Adipocyte (in vitro differentiated cells): ENCODE measurements at regions not wholly inside any gene's neighbourhood (a gene's known extent, or its start where the extent isn't known, plus 50 kb on each side); places are given as distances from the start of the nearest gene placed in this dataset.

ENCODE experiments used
- DNase-seq: peaks from one replicate; pipeline ENCODE4 v3.0.0-alpha.2; 2015; ENCODE audit warnings: low read depth
- H3K27me3 ChIP-seq: replicated peaks from 2 replicates; pipeline ENCODE4 v1.7.0; 2013; ENCODE audit warnings: mild to moderate bottlenecking, low read length, moderate library complexity; ENCODE audit not compliant: control insufficient read depth, insufficient read depth
- H3K36me3 ChIP-seq: 2 replicates; pipeline ENCODE4 v1.7.0; 2013; ENCODE audit warnings: low read length, mild to moderate bottlenecking, moderate library complexity; ENCODE audit not compliant: control insufficient read depth, insufficient read depth, severe bottlenecking
- H3K4me1 ChIP-seq: 2 replicates; pipeline ENCODE4 v1.7.0; 2013; ENCODE audit warnings: mild to moderate bottlenecking, low read length, moderate library complexity; ENCODE audit not compliant: control insufficient read depth, insufficient read depth
- H3K4me3 ChIP-seq: 2 replicates; pipeline ENCODE4 v1.7.0; 2013; ENCODE audit warnings: mild to moderate bottlenecking, low read length, moderate library complexity
- H3K9ac ChIP-seq: 2 replicates; pipeline ENCODE4 v1.7.0; 2013; ENCODE audit warnings: mild to moderate bottlenecking, low read length, moderate library complexity
- H3K9me3 ChIP-seq: 2 replicates; pipeline ENCODE4 v1.7.0; 2013; ENCODE audit warnings: mild to moderate bottlenecking, low read length, moderate library complexity; ENCODE audit not compliant: control insufficient read depth

DNA sequence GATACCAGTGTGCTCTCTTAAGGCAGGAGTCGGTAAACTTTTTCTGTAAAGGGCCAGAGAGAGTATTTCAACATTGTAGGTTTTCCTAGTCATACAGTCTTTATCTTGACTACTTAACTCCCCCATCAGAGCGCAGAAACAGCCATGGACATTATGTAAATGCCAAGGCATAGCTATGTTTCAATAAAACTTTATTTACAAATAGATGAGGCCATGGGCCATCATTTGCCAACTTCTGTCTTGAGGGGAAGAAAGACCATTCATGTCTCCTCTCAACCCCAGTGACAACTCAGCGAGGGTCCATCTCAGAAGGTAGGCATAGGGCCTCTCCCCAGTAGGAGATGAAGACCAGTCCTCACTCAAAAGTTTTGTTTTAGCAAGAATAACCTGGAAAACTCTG, 301.3 kb downstream of the FBXW7 start:
- Histone ChIP-seq H3K36me3 (no peaks in the 10 kb centered on the region), H3K4me3 (no peak overlapping the region), H3K9me3 (no peaks in the 10 kb centered on the region), H3K27me3 (no peaks in the 10 kb centered on the region), H3K4me1 (no peaks in the 10 kb centered on the region), H3K9ac (no peak overlapping the region)
- no peak for DNase-seq

- H3K36me3 ChIP-seq, result no peaks in the 10 kb centered on the region
- H3K4me1 ChIP-seq, result no peaks in the 10 kb centered on the region
These were observed 303.6 kb downstream of the FBXW7 start for GRCh38 chr4:152232271-152232670.

DNA sequence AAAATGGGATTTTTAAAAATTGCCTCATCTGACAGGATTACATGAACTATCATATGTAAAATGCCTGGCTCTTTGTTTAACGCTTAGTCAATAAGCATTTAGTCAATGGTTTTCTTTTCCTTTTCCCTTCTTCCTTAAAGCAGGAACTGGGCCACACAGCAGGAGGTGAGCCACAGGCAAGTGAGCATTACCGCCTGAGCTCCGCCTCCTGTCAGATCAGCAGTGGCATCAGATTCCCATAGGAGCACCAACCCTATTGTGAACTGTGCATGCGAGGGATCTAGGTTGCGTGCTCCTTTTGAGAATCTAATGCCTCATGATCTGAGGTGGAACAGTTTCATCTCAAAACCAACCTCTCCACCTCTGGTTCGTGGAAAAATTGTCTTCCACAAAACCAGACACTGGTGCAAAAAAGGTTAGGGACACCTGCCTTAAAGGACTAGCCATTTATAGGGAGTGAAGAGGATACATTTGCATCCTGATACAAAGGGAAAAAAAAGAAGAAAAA, 306.1 kb downstream of the FBXW7 start:
- Histone ChIP-seq H3K9me3 (no peaks in the 10 kb centered on the region), H3K36me3 (no peaks in the 10 kb centered on the region), H3K27me3 (peaks cover 2% of the 10 kb centered on the region), H3K4me1 (no peaks in the 10 kb centered on the region), H3K4me3 (no peak overlapping the region), H3K9ac (no peak overlapping the region)
- no peak for DNase-seq

More at GRCh38 chr4:152232271-152232670, 303.6 kb downstream of the FBXW7 start:
- Histone ChIP-seq H3K9me3 (no peaks in the 10 kb centered on the region), H3K9ac (no peak overlapping the region), H3K4me3 (no peak overlapping the region), H3K27me3 (peaks cover 2% of the 10 kb centered on the region)
- DNase-seq, result no peak

DNA sequence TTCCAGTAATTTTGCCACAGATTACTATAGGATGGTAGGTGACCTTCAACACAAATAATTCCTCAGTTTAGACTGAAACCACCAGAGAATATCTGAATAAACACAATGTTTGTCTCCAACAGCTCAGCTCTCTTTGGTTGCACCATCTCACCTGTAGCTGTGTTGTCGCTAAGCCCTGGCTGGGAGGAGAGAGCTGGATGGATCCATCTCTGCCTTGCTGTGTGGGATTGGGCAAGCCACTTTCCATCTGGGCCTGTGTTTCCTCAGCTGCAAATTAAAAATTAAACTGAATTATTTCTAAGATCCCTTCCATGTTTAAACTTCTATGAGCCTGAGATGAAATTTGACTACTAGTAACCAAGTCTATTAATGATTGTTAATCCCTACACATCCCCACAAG, 310.2 kb downstream of the FBXW7 start:
- Histone ChIP-seq H3K27me3 (peaks cover 2% of the 10 kb centered on the region), H3K36me3 (no peaks in the 10 kb centered on the region), H3K9ac (no peak overlapping the region), H3K4me1 (peaks cover 3% of the 10 kb centered on the region), H3K4me3 (no peak overlapping the region), H3K9me3 (peaks cover 8% of the 10 kb centered on the region)
- no peak for DNase-seq

DNA sequence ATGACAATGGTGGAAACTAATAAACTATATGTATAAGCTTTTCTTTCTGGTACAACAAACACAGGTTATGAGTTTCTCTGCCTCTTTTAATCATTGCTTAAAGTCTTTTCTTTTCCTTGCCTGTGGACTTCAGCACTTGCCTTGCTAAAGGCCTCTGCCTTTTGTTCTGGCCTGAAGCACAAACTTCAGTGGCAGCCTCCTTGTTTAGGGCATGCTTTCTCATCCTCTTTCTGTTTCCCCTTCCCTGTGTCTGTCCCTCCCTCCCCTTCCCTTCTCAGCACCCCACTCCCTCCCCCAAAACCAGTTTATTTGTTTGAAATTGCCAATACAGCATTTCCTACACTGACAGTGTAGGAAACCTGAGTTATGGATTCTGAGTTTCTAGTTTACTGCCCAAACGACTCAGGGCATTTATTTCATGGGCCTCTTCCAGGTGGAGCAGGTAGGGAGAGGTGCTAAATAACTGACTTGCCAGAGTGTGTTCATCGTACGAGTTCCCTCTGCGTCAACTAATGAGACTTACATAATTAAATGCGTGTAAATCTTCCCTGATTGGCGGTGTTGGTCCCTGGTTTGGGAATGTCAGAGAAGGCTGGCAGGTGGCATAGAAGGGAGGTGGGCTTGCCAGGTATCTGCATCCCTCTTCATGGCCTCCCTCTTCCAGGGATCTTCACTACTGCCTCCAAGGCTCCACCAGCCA, 311.0 kb downstream of the FBXW7 start:
- no peak for DNase-seq
- H3K36me3 ChIP-seq, result no peaks in the 10 kb centered on the region
- peaks cover 8% of the 10 kb centered on the region for H3K9me3 ChIP-seq
- H3K4me1 ChIP-seq, result peaks cover 11% of the 10 kb centered on the region
- H3K4me3 ChIP-seq, result no peak overlapping the region
- H3K27me3 ChIP-seq, result peaks cover 2% of the 10 kb centered on the region
- H3K9ac ChIP-seq, result no peak overlapping the region

DNA sequence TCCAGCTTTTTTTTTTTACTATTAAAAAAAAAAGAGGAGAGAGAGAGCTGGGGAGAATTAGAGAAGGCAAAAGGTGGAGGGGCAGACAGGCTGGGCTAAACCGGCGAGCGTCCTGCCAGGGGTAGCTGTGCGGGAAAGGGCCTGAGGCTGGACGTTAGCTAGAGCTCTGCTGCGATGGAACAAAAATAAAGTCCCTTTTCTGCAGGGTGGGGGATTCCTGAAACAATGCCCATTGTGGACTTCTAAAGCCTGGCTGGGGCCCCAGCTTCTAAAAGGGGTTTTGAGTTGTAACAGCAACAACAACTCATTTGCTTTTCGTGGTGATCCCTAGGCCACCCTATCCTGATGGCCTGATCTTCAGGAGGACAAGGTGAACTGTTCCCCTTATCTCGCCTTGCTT, 311.7 kb downstream of the FBXW7 start:
- Histone ChIP-seq H3K4me3 (no peak overlapping the region), H3K4me1 (peaks cover 11% of the 10 kb centered on the region), H3K27me3 (peaks cover 2% of the 10 kb centered on the region), H3K9ac (no peak overlapping the region), H3K36me3 (no peaks in the 10 kb centered on the region), H3K9me3 (peaks cover 8% of the 10 kb centered on the region)
- no peak for DNase-seq

- Histone ChIP-seq H3K9ac (no peak overlapping the region), H3K36me3 (no peaks in the 10 kb centered on the region), H3K4me3 (no peak overlapping the region), H3K27me3 (peaks cover 2% of the 10 kb centered on the region), H3K9me3 (peaks cover 8% of the 10 kb centered on the region), H3K4me1 (peaks cover 11% of the 10 kb centered on the region)
- no peak for DNase-seq
These were observed 312.3 kb downstream of the FBXW7 start for GRCh38 chr4:152223600-152223999.

- peaks cover 8% of the 10 kb centered on the region for H3K9me3 ChIP-seq
- H3K27me3 ChIP-seq, result no peaks in the 10 kb centered on the region
- no peak overlapping the region for H3K4me3 ChIP-seq
These were observed 313.9 kb downstream of the FBXW7 start for GRCh38 chr4:152221816-152222516.

GRCh38 chr4:152220201-152220666, 315.7 kb downstream of the FBXW7 start:
- H3K36me3 ChIP-seq, result no peaks in the 10 kb centered on the region

More at GRCh38 chr4:152221816-152222516, 313.9 kb downstream of the FBXW7 start:
- no peak overlapping the region for H3K9ac ChIP-seq
- no peaks in the 10 kb centered on the region for H3K36me3 ChIP-seq
- H3K4me1 ChIP-seq, result peaks cover 11% of the 10 kb centered on the region
- no peak for DNase-seq

DNA sequence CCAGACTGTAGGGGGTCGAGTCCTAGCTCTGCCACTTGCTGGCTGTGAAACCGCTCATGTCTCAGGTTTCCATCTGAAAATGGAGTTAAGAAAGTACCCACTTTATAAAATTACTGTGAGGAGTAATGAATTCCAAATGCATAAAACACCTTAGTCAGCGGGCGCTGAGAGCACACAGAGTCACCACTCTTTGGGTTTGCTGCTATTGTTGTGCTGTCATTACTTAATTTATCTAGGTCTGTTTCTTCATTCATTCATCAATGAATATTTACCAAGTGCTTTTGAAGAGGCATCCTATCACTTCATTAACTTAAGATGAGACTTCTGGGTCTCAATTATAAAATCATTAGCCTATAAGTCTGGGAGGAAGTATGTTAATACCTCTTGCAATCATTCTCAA, 317.3 kb downstream of the FBXW7 start:
- Histone ChIP-seq H3K36me3 (no peaks in the 10 kb centered on the region), H3K4me3 (no peak overlapping the region), H3K9ac (no peak overlapping the region), H3K27me3 (no peaks in the 10 kb centered on the region), H3K9me3 (peaks cover 27% of the 10 kb centered on the region), H3K4me1 (peaks cover 11% of the 10 kb centered on the region)
- no peak for DNase-seq

More at GRCh38 chr4:152220201-152220666, 315.7 kb downstream of the FBXW7 start:
- H3K27me3 ChIP-seq, result no peaks in the 10 kb centered on the region
- H3K4me3 ChIP-seq, result no peak overlapping the region
- H3K9ac ChIP-seq, result no peak overlapping the region
- DNase-seq, result no peak
- peaks cover 14% of the 10 kb centered on the region for H3K9me3 ChIP-seq
- H3K4me1 ChIP-seq, result peaks cover 11% of the 10 kb centered on the region

DNA sequence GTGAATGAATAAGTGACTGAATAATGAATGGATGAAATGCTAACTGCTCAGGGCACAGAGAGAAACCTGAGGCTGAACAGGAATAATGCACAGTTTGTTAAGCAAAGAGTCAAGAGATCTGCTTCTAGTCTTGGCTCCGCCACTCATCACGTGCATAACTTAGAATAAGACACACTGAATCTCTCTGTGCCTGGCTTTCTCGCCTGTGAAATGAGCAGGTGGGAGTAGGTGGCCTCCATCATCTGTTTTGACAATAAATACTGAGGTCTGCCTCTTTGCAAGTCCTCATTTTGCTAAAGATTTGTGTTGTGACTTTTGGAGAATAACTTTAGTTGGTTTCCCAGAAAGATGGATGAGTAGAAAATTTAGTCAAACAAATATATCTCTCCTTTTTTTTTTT, 318.0 kb downstream of the FBXW7 start:
- Histone ChIP-seq H3K36me3 (no peaks in the 10 kb centered on the region), H3K4me3 (no peak overlapping the region), H3K27me3 (no peaks in the 10 kb centered on the region), H3K9ac (no peak overlapping the region), H3K4me1 (peaks cover 11% of the 10 kb centered on the region), H3K9me3 (peaks cover 25% of the 10 kb centered on the region)
- no peak for DNase-seq
